ENCODE measurements at regions not wholly inside any gene's neighbourhood (a gene's known extent, or its start where the extent isn't known, plus 50 kb on each side); places are given as distances from the start of the nearest gene placed in this dataset.

DNA sequence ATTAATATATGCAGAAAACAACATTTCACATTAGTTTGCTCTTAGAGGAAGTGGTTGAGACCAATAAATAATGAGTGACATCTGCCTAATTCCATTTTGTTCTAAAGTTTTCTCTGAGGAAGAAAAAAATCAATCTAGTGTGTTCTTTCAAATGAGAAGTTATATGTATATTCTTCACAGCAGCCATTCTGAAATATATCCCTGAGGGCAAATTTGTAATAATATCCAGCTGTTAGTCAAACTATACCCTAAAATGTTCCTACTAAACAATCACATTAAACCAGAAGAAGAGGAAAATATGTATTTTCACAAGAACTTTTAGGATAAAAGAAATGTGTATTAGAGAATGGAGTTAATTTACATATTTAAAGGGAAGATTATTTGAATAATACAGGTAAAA is 375.1 kb upstream of the CDH19 start:
- DNase-seq (ENCODE audit: low spot score) = no peak
- Mint-ChIP-seq H3K4me1 (ENCODE audit: low read depth) (no peaks in the 10 kb centered on the region), H3K27ac (ENCODE audit: unreplicated experiment) (no peak overlapping the region), H3K4me3 (ENCODE audit: unreplicated experiment) (no peak overlapping the region), H3K36me3 (ENCODE audit: low read depth) (no peaks in the 10 kb centered on the region), H3K9me3 (ENCODE audit: low read depth) (peaks cover 5% of the 10 kb centered on the region), H3K27me3 (ENCODE audit: low read depth) (peaks cover 2% of the 10 kb centered on the region)
- TF ChIP-seq, protein P1, sequence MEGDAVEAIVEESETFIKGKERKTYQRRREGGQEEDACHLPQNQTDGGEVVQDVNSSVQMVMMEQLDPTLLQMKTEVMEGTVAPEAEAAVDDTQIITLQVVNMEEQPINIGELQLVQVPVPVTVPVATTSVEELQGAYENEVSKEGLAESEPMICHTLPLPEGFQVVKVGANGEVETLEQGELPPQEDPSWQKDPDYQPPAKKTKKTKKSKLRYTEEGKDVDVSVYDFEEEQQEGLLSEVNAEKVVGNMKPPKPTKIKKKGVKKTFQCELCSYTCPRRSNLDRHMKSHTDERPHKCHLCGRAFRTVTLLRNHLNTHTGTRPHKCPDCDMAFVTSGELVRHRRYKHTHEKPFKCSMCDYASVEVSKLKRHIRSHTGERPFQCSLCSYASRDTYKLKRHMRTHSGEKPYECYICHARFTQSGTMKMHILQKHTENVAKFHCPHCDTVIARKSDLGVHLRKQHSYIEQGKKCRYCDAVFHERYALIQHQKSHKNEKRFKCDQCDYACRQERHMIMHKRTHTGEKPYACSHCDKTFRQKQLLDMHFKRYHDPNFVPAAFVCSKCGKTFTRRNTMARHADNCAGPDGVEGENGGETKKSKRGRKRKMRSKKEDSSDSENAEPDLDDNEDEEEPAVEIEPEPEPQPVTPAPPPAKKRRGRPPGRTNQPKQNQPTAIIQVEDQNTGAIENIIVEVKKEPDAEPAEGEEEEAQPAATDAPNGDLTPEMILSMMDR (IDR thresholded peaks at IDR 0.05) = no peak

DNA sequence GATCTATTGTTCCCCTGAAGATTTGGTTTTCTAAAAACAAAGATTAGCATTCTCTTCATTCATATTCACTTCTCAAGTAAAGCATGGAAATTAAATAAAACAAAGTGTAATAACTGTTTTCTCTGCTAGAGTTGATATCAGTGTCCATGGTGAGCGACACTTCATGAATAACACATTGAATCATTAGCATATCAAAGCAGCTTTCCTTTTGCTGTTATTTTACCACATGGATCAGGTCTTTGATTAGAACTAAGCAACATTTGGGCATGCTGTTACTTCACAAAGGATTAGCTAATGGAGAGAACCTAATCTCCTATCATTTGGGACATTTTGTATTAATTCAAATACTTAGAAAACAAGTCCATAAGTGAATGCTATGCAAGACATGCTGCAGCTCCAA is 368.8 kb upstream of the CDH19 start:
- Mint-ChIP-seq H3K36me3 (ENCODE audit: low read depth) (no peaks in the 10 kb centered on the region), H3K27ac (ENCODE audit: unreplicated experiment) (no peak overlapping the region), H3K9me3 (ENCODE audit: low read depth) (no peaks in the 10 kb centered on the region), H3K4me1 (ENCODE audit: low read depth) (no peaks in the 10 kb centered on the region), H3K4me3 (ENCODE audit: unreplicated experiment) (no peak overlapping the region), H3K27me3 (ENCODE audit: low read depth) (peaks cover 15% of the 10 kb centered on the region)
- TF ChIP-seq, protein P1 (IDR thresholded peaks at IDR 0.05) = no peak
- DNase-seq (ENCODE audit: low spot score) = no peak

DNA sequence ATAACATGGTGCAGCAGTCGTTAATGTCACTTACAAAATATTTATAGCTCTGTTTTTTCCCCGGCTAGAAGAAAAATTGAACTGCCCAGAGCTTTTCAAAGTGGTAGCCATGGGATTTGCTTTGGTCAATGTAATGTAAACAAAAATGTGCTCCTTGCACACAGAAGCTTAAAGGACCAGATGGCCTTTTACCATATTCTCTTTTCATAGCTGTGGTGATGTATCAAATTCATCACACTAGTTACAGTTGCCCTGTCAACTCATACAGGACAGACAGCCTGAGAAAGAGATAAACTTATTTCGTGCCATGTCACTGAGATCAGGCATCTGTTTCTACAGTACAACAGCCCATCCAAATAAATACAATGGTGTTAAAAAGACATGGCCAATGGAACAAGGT is 368.1 kb upstream of the CDH19 start:
- no peaks in the 10 kb centered on the region for H3K4me1 Mint-ChIP-seq (ENCODE audit: low read depth)
- DNase-seq (ENCODE audit: low spot score) = no peak
- H3K4me3 Mint-ChIP-seq (ENCODE audit: unreplicated experiment) = no peak overlapping the region
- TF ChIP-seq, protein P1 (IDR thresholded peaks at IDR 0.05) = no peak
- H3K27ac Mint-ChIP-seq (ENCODE audit: unreplicated experiment) = no peak overlapping the region
- no peaks in the 10 kb centered on the region for H3K36me3 Mint-ChIP-seq (ENCODE audit: low read depth)
- no peaks in the 10 kb centered on the region for H3K9me3 Mint-ChIP-seq (ENCODE audit: low read depth)
- peaks cover 17% of the 10 kb centered on the region for H3K27me3 Mint-ChIP-seq (ENCODE audit: low read depth)

DNA sequence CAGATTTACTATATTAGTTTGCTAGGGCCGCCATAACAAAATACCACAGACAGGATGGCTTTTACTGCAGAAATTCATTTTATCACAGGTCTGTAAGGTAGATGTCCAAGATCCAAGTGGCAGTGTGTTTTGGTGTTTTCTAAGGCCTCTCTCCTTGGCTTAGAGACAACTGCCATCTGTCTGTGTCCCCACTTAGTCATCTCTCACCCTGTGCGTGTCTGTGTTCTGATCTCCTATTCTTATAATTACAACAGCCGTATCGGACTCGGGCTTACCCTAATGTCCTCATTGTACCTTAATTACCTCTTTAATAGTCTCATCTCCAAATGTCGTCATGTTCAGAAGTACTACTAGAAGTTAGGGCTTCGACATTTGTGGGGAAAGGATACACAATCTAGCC is 362.3 kb upstream of the CDH19 start:
- Mint-ChIP-seq H3K27ac (ENCODE audit: unreplicated experiment) (no peak overlapping the region), H3K36me3 (ENCODE audit: low read depth) (no peaks in the 10 kb centered on the region), H3K9me3 (ENCODE audit: low read depth) (no peaks in the 10 kb centered on the region), H3K27me3 (ENCODE audit: low read depth) (peaks cover 10% of the 10 kb centered on the region), H3K4me3 (ENCODE audit: unreplicated experiment) (no peak overlapping the region), H3K4me1 (ENCODE audit: low read depth) (no peaks in the 10 kb centered on the region)
- no peak for DNase-seq (ENCODE audit: low spot score)
- TF ChIP-seq, protein P1 (IDR thresholded peaks at IDR 0.05) = no peak

DNA sequence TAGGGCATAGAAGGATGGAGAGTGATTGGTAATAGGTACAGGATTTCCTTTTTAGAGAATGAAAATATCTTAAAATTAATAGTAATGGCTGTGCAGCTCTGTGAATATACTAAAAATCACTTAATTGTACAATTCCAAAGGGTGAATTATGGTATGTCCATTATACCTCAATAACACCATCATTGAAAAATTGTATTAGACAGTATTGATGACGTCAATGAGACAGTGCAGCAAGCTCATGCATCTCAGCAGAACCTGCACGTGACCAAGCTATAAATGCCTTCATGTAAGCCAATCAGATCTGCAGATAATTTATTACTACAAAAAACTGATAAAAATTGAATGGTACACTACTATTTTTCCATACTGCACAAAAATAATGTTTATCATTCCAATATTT is 354.4 kb upstream of the CDH19 start:
- Mint-ChIP-seq H3K36me3 (ENCODE audit: low read depth) (no peaks in the 10 kb centered on the region), H3K4me1 (ENCODE audit: low read depth) (no peaks in the 10 kb centered on the region), H3K4me3 (ENCODE audit: unreplicated experiment) (no peak overlapping the region), H3K27me3 (ENCODE audit: low read depth) (peaks cover 17% of the 10 kb centered on the region), H3K9me3 (ENCODE audit: low read depth) (no peaks in the 10 kb centered on the region), H3K27ac (ENCODE audit: unreplicated experiment) (no peak overlapping the region)
- TF ChIP-seq, protein P1 (IDR thresholded peaks at IDR 0.05) = no peak
- no peak for DNase-seq (ENCODE audit: low spot score)

All from chondrocyte (in vitro differentiated cells).